Right lobe of liver (tissue), 4 donors: ENCODE measurements at regions not wholly inside any gene's neighbourhood (a gene's known extent, or its start where the extent isn't known, plus 50 kb on each side); places are given as distances from the start of the nearest gene placed in this dataset.

Experiments
- CTCF ChIP-seq, 4 donors: fragments of 200-600 bp in 3 of 4; fragments of 450-650 bp in 1 of 4; IDR thresholded peaks; one replicate each; pipeline versions ENCODE4 v1.5.1 to v1.8.0; 2016 to 2022; ENCODE audit warnings: antibody characterized with exemption in 4 of 4, mild to moderate bottlenecking in 2 of 4
- POLR2A ChIP-seq: fragments of 450-650 bp; IDR thresholded peaks from one replicate; pipeline ENCODE4 v1.6.1; 2017; ENCODE audit warnings: antibody characterized with exemption, mild to moderate bottlenecking
- donor health status: DM: no; HTN: no; CAD: no.
- donor health status: DM: no; HTN: no; CAD: no.
- donor health status: DM: no; HTN: yes; CAD: no.

- no peak for TF ChIP-seq CTCF (IDR thresholded peaks at IDR 0.05)
- TF ChIP-seq POLR2A = no peak
These were observed 53.0 kb upstream of the SMIM21 start for GRCh38 chr18:75480487-75480886.
